Loucy (cell line): ENCODE measurements at regions not wholly inside any gene's neighbourhood (a gene's known extent, or its start where the extent isn't known, plus 50 kb on each side); places are given as distances from the start of the nearest gene placed in this dataset.

Experiments
- CTCF ChIP-seq: fragments of 200-600 bp; sonication (generic); conservative IDR thresholded peaks from 2 replicates; pipeline ENCODE4 v1.5.1; 2014; ENCODE audit warnings: mild to moderate bottlenecking, antibody characterized with exemption, low read length
- EZH2phosphoT487 ChIP-seq: fragments of 200-600 bp; IDR thresholded peaks from 2 replicates; pipeline ENCODE4 v1.6.1; 2018; ENCODE audit warnings: antibody characterized with exemption, mild to moderate bottlenecking, moderate library complexity, borderline replicate concordance

GRCh38 chr5:154669402-154669801 lies 85.8 kb upstream of the LARP1 start:
- TF ChIP-seq CTCF (no peak), EZH2phosphoT487 (no peak)
